HG02588 (cell line): ENCODE measurements at regions not wholly inside any gene's neighbourhood (a gene's known extent, or its start where the extent isn't known, plus 50 kb on each side); places are given as distances from the start of the nearest gene placed in this dataset.

Source experiments
- ATAC-seq: cut with Tn5 transposase; IDR thresholded peaks from one replicate; pipeline ENCODE4 v1.9.1; 2021; ENCODE audit warnings: mild to moderate bottlenecking, moderate library complexity; ENCODE audit not compliant: unreplicated experiment

DNA sequence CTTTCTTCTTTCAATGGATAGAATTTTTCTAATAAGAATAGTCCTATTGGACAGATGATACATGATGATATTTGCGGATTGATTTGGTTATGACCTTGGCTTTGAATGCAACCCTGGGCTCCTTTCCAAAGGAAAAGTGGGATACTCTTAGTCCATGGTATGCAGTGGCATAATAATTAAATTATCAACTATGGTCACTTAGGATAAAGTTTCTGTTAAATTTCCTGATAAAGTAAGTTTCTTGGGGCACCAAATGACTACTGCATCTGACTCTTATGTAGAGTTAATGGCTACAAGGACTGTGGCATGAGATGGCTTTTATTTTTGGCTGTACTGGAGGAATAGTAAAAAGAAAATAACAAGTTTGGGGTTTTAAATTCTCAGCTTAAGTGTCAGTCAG lies 126.7 kb downstream of the QPCT start:
- no peak for ATAC-seq

DNA sequence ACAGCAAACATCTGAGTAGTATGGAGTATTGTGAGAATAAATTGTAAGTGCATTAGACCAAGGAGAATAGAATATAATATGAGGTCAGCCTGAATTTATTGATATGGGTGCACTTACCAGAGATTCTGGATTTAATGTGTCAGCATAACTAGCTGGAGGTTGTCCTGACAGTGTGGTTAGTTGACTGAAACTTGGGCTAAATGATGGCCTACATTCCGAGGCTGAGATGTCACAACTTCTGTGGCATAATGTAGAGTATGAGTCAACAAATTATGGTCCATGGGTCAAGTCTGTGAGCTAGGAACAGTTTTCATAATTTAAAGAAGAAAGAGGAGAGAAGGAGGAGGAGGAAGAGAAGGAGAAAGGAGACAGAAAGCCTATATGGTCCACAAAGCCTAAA lies 127.6 kb downstream of the QPCT start:
- ATAC-seq, result no peak

DNA sequence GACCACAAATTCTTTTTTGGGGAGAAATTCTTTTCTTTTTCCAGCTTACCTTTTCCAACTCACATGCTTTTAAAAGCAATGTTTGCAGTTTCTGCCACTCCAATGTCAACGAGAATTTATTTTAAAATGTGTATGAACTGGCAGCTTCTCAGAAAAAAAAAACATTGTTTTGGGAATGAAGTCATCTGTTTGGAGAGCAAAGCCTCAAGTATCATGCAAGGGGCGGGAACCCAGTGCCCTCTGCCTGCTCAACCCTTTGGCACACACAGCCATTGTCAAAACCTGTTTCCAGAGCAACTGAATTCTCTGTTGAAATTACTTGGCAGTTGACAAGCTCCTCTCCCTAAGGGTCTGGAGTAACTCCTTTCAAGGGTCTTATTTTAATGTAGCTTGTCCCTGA lies 128.5 kb downstream of the QPCT start:
- no peak for ATAC-seq

GRCh38 chr2:37476411-37476810 lies 132.0 kb downstream of the QPCT start:
- no peak for ATAC-seq

GRCh38 chr2:37477921-37478320 lies 133.5 kb downstream of the QPCT start:
- no peak for ATAC-seq

GRCh38 chr2:37481244-37481643 lies 136.8 kb downstream of the QPCT start:
- ATAC-seq, result no peak

GRCh38 chr2:37489041-37489456 lies 144.6 kb downstream of the QPCT start:
- no peak for ATAC-seq

GRCh38 chr2:37489536-37489935 lies 145.1 kb downstream of the QPCT start:
- ATAC-seq, result no peak

DNA sequence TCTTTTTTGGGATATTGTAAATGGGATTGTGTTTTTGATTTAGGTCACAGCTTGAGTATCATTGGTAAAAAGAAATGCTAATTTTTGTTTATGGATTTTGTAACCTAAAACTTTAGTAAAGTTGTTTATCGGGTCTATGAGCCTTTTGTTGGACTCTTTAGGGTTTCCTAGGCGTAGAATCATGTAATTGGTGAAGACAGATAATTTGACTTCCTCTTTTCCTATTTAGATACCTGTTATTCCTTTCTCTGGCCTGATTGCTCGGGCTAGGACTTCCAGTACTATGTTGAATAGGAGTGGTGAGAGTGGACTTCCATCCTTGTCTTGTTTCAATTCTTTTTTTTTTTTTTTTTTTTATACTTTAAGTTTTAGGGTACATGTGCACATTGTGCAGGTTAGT lies 149.0 kb downstream of the QPCT start:
- ATAC-seq, result no peak

GRCh38 chr2:37499113-37499512 lies 154.7 kb downstream of the QPCT start:
- ATAC-seq, result no peak

- no peak for ATAC-seq
Observed at GRCh38 chr2:37500031-37500430, 155.6 kb downstream of the QPCT start.

GRCh38 chr2:37501113-37501512 lies 156.7 kb downstream of the QPCT start:
- no peak for ATAC-seq

DNA sequence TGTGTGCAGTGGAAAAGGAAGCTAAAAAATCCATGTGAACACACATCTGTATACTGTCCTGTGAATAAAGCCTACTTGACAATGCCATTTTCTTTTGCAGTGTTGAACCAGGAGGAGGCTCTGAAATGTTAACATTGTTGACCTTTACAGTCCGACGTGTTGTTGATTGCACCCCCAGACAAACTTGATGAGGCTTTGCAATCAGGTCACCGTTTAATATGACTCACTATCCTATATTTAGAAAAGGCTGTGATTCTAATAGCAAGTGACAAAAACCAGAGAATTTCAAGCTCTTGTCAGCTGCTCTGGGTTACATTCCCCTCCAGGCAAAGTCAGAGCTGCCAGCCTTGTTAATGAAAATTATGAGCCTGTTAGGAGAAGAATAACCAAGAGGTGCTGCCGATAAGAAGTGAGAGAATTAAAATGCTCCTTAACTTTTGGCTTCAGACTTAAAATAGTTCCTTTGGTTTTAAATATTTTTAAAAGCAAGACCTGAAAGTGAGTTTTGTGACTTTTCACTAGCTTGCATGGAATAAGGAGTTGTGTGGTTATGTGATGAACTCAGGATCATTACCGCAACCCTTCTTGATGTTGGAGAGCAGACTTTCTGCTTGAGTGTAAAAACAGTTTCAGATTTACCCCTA lies 162.1 kb downstream of the QPCT start:
- no peak for ATAC-seq

- ATAC-seq, result no peak
Observed at GRCh38 chr2:37507051-37507410, 162.6 kb downstream of the QPCT start.

- no peak for ATAC-seq
Observed at GRCh38 chr2:37507703-37508102, 163.3 kb downstream of the QPCT start.

GRCh38 chr2:37512971-37513370 lies 158.5 kb downstream of the CDC42EP3 start:
- no peak for ATAC-seq

DNA sequence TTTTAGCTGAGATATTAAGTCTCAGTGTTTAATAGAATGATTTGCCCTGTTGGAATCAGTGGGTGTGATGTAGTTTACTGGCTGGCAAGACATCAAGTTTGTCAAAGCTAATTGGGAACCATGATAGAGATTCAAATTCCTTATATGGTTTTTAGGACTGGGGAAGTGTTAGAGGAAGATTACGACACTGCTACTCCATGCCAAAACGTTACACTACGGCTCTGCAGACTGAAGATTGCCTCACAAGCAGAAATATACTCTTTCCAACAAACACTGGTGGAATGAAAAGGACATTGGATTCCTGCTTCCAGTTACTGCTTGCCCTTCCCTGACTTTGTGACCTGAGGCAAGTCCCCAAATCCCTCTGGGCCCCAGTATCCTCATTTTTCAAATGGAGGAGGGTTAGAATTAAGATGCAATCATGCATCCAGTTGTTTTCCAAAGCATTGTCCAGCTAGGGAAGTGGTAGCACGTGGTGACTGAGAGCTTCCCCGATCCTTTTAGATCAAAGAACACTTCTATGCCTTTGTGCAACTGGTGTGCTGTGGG lies 147.6 kb downstream of the CDC42EP3 start:
- ATAC-seq, result no peak

DNA sequence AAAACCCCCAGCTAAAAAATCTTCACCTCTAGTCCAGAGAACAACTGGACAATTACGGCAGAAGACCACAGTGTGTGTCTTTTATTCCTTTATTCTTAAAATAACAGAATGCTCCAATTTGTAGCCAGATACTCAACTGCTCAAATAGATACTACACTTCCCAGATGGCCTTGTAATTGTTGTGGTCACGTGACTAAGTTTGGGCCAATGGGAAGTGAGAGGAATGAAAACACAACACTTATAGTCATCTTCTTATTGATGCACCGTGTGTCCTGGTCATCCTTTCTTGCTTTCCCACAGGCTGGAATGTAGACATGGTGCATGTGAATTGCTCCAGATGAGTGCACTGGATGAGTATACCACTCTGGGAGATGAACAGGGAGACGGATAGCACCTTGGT lies 145.1 kb downstream of the CDC42EP3 start:
- no peak for ATAC-seq

DNA sequence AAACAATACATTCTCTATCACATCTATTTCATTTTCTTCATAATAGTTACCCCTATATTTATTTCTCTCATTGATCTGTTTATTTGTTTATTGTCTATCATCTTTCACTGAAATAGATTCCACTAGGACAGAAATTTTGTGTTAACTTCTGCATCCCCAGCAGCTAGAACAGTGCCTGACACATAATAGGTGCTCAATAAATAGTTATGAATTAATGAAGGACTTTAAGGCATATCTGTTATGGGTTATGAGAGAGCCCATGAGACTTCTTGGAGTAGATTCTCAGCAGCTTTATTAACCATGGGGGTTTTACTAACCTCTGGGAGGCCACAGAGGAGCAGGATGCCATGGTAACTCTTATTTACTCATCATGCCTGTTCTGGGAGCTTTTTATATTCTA lies 144.6 kb downstream of the CDC42EP3 start:
- ATAC-seq, result no peak

DNA sequence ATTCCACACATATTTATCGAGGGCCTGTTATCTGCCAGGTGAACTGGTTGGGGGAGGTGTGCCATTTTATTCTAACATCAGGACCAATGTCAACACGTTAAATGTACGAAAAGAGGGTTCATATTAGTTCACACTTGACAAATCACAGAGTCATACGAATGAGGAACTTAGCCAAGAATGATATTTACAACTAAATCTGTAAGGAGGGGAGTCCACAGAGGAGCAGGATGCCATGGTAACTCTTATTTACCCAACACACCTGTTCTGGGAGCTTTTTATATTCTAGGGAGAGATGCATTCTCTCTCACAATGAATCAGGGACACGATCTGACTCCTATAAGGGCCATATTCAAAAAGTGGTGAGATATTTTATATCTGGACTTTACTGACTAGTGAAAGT lies 144.1 kb downstream of the CDC42EP3 start:
- ATAC-seq, result no peak

DNA sequence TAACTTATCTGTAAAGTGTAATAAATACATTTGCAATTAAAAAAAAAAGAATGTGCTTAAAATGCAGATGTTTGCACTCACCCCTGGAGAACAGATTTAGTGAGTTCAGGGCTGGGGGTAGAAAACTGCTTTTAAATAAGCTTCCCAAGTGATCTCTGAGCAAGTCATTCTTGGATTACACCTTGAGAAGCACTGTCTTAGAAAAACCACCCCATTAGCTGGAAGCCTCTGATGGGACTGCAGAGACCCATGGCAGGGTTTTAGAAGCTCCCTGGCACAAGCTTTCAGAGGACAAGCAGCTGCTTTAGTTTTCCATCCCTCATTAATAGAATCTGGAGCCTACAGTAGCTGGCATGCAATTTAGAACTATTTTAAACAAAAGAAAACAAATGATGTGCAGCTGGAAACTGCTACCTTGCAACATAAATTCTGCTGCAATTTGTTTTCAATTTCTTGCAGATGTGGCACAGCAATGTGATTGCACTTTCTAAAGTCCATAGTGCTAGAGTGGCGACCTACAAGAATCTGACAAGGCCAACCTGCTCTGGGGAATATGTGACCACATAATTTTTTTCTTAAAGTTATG lies 141.5 kb downstream of the CDC42EP3 start:
- ATAC-seq, result no peak

GRCh38 chr2:37532503-37532902 lies 138.9 kb downstream of the CDC42EP3 start:
- no peak for ATAC-seq

GRCh38 chr2:37537316-37537715 lies 134.1 kb downstream of the CDC42EP3 start:
- ATAC-seq, result no peak
